Stimulated activated CD4-positive, alpha-beta T cell treated with anti-CD3 and anti-CD28 coated beads, Interleukin-2, amount 100 ng/mL, for 24 hours (primary cell): ENCODE measurements at regions not wholly inside any gene's neighbourhood (a gene's known extent, or its start where the extent isn't known, plus 50 kb on each side); places are given as distances from the start of the nearest gene placed in this dataset.

Source experiments
- DNase-seq, 2 donors: peaks; one replicate each; pipeline ENCODE4 v3.0.0-alpha.2; 2020

DNA sequence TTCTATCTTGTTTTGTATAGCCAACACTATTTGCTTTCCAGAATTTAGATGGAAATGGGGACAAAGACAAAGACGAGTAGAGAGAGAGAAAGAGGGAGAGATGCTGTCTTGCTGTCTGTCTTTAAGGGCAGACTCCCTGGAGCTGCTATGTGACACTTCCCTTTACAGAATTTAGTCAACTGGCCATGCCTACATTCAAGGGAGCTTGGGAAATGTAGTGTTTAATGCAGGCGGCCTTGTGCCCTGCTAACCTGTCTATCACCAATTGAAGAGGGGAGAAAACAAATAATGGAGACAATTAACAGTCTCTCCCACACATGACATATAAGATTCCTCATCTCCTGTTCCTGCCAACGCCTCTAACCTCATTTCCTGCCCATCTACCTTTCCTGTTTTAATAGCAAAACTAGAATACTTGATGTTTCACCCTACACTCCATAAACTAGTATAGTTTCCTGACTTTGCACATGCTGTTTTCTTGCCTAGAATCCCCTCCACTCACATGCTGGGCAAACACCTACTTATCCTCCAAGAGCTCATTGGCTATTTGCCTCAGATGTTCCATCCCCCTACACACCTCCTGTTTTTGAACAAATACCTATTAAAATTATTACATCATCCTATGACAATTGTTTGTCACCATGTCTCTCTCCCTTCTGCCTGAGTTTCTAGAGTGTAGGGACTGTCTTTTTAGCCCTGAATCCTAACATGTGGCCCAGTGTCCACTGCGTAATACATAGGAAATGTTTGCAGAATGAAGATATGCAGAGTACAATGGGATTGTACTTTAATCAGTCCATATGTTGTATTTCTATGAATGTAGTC lies 117.2 kb downstream of the SLC25A24 start:
- peak in 1 of 2 donors; percentile 24 for DNase-seq

DNA sequence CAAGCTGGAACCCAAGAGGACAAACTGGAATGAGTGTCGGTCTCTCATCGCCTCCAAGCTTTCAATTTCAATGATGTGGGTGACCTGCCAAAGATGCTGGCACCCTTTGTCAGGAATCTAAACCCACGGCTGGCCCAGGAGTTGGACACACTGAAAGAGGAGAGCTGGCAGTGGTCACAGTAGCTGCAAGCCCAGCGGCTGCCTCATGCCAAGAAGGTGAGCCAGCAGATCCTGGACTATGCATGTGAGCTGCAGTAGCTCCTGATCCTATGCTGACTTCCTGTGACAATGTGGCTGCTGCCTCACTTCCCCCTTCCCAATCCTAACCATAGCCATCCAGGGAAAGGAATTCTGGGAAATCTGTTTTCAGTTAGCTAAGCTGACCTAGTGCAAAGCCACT lies 117.0 kb upstream of the VAV3 start:
- DNase-seq, result no peak

DNA sequence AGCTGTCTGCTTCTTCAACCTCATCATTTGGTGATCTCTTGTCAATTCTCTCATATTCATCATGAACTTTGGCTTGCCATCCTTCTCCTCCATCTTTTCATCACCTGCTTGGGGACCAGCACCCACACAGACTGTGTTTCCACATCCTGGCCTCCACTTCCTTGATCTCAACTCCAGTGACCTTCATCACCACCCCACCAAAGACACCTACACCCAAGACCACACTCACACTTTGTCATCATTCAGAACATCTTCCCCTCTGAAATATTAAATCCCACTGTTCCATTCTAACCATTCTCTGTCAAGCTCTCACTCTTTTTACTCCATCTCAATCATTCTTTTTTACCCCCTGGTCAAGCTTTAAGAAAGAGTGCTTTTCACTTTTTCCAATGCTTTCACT lies 115.5 kb upstream of the VAV3 start:
- peak; percentile 35 to 38 for DNase-seq

DNA sequence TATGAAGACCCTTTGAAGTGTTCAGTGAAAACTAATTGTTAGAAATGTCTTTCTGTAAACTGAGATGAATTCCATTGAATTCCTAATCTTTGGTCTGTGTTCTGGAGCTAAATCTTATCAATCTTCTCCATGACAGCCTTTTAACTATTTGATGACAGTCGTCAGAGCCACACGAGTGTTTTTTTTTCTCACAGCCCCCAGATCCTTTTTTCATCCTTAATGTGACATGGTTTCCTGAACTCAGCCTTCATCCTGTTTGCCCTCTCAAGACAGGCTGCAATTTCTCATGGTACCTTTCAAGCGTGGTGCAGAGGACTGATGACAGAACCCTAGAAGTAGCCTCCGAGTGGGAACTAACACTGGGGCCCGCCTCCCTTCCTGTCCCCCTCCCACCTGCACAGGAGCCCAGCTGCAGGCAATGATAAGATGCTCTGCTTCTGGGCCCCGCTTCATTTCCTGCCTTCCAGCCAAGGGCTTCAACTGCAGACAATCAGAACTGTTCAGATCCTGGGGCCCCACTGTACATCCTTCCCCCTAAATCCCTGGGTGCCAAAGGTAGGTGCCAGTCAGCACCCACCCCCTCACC lies 114.6 kb upstream of the VAV3 start:
- peak; percentile 39 to 44 for DNase-seq

DNA sequence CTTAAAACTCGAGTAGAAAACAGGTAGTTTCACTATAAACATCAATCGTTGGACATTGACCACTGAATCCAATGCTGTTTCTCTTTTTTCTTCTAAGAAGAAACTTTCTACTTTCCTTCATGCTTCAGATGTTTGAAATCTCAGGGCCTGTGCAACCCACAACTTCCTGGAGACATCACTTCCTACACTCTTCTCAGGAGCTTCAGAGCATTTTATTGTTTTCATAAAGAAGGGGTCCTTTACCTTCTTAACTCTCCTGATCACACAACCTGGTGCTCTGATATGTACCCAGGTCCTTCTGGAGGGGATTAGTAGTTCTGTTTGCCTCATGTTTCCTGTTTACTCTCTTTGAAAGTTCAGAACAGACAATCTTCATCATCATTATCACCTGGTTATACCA lies 113.0 kb upstream of the VAV3 start:
- no peak for DNase-seq

DNA sequence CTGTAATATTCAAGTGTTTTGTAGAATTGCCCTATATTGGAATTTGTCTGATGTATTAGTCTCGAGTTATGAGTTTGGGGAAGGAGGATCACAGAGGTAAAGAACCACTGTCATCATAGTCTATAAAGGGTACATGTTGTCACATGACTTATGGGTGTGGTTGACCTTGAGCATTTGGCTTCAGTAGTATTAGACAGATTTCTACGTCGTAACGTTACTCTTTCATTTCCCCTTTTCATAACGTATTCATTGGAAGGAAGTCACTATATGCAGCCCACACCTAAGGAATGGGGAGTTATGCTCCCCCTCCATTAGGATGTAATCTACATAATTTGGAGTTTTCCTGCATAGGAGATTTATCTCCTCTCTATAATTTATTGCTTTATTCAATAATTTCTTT lies 110.1 kb upstream of the VAV3 start:
- DNase-seq, result no peak

DNA sequence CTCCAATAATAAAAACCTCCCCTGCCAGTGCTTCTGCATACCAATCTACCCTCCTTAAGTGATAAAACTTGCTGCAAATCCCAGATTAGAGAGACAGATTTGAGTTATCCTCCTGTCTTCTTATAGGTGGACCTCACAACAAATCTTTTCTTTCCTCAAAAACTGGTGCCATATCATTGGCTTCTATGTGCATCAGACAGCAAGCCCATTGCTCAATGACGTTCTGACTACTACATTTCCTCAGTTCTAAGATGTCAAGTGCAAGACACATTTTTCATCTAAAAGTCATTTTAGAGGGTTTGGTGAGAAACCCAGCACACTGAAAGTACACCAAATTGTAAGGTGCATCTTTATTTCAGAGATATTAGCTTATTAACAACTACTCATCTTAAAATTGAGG lies 107.8 kb upstream of the VAV3 start:
- DNase-seq, result no peak

DNA sequence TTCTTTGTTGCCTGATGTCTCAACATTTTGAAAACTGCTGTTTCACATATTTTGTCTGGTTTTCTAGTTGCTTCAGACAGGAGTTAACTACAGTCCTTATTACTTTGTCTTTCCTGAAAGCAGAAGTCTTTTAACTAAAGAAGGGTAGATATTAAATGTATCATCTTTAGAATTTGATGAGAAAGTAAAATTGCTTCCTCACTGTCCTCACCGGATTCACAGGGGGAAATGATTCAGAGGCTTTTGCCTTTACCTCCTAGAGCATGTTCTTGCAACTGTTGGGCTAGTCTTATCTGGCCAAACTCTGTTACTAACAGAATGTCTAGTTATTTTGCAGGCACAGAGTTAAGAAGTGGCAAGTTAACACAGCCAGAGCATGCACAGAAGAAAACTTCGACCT lies 107.2 kb upstream of the VAV3 start:
- no peak for DNase-seq

DNA sequence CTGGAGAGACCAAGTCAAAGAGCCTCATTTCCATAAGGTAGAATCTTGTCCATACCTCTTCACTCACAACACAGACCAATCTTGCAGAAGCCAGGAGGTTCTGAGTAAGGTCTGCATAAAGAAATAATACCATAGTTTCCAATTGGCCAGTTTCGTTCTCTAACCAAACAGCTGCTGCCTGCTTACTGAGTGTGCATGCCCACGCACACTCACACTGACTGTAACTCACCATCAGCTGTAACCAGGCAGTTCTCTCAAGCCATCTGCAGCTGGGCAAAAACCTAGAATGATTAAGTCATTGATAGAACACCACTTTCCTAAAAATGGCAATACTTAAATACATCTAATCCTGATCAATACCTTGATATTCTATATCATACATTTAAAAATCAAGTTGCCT lies 106.6 kb upstream of the VAV3 start:
- DNase-seq, result no peak

DNA sequence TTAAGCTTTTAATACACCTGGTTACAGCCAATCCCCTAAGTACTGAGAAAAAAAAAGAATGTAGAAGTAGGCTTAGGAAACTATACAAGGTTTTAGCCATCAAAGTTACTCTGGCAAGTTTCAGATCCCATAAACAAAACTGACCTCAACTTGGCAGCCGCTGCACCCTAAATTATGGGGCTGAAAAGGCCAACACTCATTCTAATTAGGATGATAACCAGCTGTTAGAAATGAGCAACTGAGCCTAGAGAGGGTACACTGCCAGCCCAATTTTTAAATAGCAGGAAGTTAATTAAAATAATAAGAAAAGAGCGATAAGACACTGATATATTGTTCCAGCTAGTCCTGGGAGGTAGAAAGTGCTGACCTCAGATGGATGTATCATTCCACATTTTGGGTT lies 105.7 kb upstream of the VAV3 start:
- DNase-seq, result no peak

DNA sequence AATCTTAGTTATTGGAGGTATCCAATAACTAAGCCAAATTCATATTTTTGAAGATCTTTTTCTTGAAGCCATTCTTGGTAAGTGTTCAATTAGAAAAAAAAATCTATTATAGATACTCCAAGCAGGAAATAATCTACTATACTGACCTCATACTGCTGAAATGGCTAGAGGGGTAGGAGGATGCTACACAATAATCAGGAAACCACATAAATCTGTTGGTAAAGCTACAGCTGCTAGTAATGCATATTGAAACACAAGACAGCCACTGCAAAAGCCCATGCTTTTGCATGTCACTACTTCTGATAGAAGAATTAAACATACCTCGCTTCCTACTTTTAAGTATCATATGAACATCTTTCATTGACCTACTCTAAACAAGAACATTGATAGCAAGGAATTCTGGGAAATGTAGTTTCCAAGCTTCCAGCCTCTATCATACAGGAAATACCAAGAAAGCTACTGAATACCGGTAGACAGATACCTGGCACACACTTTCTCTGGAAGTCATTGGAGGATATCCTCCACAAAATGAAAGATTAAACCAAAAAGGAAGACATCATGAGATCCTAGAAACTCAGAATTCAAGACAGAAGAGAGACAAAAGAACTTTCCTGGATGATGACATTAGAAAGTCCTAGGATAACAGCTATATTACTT lies 103.0 kb upstream of the VAV3 start:
- DNase-seq, result no peak

DNA sequence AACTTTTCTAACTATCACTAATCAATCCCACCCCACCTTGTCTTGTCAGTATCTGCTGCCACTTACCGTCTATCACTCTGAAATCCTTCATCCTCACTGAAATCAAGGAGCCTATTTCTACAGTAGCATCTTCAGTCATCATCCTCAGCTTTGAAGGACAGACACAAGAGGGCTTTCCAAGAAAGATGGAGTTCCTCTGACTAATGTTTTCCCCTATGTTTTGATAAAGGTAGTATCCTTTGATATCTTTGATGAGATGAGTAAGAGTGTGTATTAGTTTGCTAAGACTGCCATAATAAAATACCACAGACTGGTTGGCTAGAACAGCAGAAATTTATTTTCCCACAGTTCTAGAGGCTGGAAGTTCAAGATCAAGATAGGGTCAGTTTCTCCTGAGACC lies 101.8 kb upstream of the VAV3 start:
- DNase-seq, result no peak

DNA sequence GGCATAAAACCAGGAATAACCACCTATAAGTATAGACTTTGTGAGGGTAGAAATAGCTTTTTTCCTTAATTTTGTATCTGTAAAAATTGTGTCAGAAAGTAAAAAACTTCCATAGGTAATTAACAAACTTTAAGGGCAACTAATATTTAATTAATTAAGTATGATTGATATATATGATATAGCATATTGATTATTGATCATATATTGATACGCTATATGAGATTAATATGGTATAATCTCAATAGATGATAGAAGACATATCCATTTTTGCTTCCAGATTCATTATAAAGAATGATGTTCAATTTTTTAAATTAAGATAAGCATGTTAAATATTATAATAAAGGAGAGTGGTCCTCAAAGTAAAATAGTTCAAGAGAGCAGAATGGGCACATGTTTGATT lies 99.3 kb upstream of the VAV3 start:
- no peak for DNase-seq

DNA sequence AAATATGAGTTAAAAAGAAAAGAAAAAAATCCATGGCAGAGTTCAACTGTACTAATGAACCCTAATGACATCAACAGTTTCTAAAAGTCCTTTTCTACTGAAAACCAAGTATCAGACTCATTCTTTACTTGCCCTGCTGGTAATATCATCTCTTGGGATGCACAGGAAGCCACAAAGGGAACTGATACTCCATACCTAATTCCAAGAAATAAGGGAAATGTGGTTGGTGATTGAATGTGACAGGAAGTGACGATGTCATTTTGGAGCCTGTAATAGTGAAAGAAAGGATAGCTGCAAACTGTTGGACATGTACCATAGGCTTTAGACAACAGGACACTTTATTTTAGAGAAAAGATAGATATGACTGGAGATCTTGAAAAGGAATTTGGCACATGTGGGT lies 98.7 kb upstream of the VAV3 start:
- no peak for DNase-seq

DNA sequence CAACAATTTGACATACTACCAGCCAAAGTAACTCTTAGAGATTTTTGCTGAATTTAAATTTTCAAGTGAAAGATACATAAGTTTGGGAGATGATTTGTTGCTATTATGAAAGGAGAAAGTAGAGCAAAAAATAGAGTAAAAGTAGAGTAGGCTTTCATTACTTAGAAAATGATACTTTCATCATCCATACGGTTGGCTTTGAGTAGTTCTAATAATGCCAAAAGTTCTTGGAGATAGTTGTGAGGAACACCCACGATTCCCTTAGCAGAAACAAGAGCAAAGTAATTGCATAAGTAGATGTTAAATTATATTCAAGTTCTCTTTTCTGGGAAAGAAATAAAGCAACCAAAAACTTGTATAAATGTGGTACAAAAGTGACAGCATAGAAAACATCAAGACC lies 95.0 kb upstream of the VAV3 start:
- DNase-seq, result no peak

DNA sequence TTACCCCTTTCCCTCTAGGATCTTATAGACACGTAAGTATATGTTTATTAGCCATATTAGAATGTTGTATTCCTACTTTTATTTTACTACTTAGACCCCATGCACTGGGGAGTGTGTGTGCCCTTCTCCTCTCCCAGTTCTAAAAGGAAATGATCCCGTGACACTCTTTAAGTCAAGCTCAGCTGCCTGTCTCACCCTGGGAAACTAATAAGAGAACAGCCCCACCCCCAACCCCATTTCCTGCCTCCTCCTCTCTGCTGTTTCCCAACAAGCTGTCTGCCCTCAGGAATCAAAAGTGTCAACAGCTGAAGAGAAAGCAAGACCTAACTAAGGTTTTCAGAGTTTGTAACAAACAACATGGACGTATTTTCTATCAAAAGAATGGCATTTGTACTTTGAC lies 92.6 kb upstream of the VAV3 start:
- DNase-seq, result no peak

DNA sequence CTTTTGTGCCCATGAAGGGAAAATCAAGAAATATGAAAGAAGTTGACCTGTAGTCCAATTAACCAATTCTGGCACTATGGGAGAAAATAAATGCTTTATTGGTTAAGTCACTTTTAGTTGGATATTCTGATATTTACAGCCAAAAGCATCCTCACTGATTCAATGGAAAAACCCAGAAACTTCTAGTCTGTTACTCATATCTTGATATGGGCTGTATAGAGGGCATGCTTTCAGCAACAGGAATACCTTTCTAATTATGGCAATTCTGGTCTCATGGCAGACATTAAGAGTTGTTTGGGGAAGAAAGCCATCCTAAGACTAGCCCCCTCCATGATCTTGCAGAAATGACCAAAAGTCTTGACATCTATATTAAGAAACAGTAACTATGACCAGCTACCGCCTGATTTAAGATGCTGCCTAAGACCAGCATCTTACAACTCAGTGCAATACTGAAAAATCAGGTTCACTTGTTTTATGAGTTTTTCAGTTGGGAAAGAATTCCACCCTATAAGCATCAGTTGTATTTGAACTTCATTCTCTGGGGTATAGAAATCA lies 91.5 kb upstream of the VAV3 start:
- no peak for DNase-seq

DNA sequence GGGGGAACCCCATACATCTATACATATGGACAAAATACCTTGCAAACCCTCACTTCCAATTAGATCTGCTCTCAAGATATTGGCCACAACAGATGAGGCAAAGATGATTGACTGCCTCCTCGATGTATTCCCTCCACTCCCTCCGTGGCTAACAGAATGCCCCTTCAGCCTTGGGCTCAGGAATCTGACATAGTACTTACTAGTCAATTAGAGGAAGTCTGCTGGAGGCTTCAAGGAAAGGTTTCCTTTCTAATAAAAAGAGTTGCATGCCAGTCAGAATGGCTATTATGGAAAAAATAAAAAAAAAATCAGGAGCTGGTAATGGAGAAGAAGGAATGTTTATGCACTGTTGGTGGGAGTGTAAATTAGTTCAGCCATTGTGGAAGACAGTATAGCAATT lies 90.4 kb upstream of the VAV3 start:
- no peak for DNase-seq

DNA sequence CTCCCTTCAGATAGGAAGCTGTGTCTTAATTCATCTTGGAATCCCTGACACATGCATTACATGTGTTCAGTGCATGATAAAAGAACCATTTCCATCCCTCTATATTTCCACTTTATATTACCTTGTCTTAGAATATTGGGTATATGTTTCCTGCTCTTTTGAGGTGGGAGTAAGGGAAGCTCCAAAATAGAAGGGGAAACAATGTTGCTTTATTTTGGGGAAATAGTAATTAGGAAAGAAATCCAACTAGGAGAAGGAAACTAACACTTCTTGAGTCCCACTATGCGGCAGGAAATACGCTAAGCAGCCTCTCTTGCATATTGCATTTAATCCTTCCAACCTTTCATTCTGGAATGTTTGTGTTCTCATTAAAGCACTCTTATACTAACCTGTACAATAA lies 89.4 kb upstream of the VAV3 start:
- no peak for DNase-seq

DNA sequence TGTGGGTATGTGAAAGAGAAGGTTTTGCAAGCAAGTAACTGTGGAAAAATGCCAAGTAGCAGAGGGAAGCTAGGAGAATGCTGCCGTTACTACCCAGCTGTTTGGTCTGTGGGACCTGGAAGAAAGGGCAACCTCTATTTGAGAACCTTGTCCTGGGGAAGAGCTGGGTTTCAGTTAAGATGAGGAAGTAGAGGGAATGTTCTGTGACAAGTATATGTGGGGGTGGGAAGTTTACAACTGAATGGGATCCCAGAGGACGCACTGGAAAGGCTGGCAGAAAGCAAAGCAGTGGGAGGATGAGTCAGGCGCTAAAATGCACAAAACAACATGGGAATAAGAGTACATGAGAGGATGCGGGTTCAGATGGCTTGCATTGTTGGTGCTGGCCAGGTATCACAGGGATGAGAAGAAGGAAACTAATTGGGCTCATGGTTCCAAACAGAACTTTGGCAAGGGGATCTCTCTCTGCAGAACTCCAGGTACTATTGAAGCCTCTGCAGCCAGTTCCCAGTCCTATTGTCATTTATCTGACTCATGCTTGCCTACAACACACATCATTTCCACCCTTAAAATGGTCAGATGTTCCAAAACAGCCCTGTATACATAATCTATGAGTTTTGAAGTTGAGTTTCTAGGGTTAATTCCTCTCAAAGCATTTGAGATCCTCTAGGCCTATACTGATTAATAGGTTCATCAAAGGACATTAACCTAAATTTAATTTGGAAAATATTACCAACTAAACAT lies 88.5 kb upstream of the VAV3 start:
- DNase-seq, result no peak

DNA sequence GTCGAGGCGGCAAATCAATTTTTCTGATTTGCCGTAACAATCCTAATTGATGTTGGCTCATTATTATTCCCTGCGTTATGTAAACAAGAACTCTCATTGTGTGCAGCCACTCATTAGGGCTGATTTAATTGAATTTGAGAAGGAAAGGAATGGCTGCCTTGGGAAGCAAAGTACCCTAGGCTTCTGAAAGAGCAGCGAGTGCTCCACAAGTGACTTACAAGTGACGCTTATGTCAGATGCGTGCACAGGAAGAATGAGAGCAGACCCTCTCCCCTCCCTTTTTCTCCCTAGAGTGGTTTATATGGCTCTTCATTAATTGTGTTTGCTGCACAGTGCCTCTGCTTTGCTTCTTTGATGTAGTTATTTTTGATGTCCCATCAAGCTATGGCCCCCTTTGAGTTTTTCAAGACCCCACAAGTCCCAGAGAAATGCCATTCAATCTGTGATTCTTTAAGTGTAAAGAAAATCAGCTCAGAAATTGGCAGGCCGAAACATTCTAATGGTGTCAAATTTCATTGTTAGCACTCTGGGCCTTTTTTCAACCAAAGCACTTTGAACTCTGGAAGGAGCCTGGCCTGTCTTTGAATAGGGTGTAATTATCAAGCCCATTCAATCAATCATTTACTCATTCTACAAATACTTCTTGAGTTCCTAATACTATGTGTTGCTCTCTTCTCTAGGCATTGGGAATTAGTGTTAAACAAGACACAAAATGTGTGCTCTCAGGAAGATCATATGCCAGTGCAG lies 86.8 kb upstream of the VAV3 start:
- DNase-seq, result no peak

DNA sequence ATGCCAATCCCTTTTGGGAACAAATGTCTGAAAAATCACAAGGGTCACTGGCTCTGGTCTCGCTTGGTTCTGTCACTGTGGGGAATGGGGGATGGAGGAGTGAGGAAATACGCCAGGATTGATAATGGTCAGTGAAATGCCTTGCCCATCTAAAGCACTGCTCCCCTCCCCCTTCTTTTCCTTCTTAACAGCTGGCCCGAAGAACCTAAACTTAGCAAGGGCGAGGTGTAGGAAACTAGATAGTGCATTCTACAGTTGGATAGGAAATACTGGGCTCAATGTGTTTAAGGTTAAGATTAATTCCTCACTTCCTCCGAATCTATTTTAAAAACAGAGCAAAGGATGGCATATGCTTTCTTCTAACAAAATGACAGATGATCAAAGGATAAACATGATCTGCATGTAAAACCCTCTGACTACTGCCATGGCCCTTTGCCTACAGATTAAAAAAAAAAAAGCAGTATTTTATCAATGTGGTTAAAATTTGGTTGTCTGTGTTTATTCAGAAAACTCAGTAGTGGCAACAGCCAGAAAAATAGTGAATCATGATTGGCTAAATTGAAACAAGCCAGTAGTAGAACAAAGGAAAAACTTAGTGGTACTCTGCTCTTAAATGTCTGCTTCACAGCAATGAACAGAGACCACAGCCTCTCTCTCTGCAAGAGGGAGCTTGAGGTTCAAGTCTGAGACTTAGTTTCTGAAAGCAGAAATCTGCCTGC lies 86.1 kb upstream of the VAV3 start:
- DNase-seq, result no peak
